DOHH2 (cell line): ENCODE measurements at regions not wholly inside any gene's neighbourhood (a gene's known extent, or its start where the extent isn't known, plus 50 kb on each side); places are given as distances from the start of the nearest gene placed in this dataset.

ENCODE experiments used
- EZH2phosphoT487 ChIP-seq: fragments of 200-600 bp; sonication (generic); IDR thresholded peaks from 2 replicates; pipeline ENCODE4 v1.6.1; 2017; ENCODE audit warnings: borderline replicate concordance, mild to moderate bottlenecking, antibody characterized with exemption, low read length, moderate library complexity, mixed read lengths
- TF ChIP-seq, protein P1 (sequence below): fragments of 200-600 bp; sonication (generic); IDR thresholded peaks from one replicate; pipeline ENCODE4 v1.5.1; 2014; ENCODE audit warnings: antibody characterized with exemption, mild to moderate bottlenecking, low read depth, low read length; ENCODE audit not compliant: poor library complexity, severe bottlenecking

DNA sequence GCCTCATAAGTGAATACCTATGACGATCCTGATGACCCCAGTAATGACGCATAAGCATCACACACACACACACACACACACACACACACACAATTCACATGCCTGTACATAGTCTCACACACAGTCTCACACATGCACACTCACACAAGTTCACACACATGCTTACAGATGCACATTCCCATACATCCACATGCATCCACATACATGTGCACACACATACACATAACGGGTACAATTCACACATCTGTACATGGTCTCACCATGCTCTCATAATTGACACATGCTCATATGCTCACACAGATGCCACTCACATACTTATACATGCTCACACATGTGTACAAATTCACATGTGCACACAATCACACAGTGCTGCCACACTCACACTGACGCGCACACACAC lies 105.7 kb upstream of the VSTM2B start:
- TF ChIP-seq, protein P1, sequence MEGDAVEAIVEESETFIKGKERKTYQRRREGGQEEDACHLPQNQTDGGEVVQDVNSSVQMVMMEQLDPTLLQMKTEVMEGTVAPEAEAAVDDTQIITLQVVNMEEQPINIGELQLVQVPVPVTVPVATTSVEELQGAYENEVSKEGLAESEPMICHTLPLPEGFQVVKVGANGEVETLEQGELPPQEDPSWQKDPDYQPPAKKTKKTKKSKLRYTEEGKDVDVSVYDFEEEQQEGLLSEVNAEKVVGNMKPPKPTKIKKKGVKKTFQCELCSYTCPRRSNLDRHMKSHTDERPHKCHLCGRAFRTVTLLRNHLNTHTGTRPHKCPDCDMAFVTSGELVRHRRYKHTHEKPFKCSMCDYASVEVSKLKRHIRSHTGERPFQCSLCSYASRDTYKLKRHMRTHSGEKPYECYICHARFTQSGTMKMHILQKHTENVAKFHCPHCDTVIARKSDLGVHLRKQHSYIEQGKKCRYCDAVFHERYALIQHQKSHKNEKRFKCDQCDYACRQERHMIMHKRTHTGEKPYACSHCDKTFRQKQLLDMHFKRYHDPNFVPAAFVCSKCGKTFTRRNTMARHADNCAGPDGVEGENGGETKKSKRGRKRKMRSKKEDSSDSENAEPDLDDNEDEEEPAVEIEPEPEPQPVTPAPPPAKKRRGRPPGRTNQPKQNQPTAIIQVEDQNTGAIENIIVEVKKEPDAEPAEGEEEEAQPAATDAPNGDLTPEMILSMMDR: no peak
- no peak for TF ChIP-seq EZH2phosphoT487
